Naive thymus-derived CD4-positive, alpha-beta T cell (primary cell): ENCODE measurements at regions not wholly inside any gene's neighbourhood (a gene's known extent, or its start where the extent isn't known, plus 50 kb on each side); places are given as distances from the start of the nearest gene placed in this dataset.

ENCODE experiments used
- ATAC-seq: fragments of 150-1000 bp; cut with Tn5 transposase; 2 replicates; pipeline ENCODE4 v1.10.0; 2021; ENCODE audit warnings: mild to moderate bottlenecking, moderate library complexity
- CTCF ChIA-PET: fragments of 350-600 bp; sonication (Branson Sonifier 250); formaldehyde crosslinking; loops from one replicate; lab custom pipeline; 2021; ENCODE audit warnings: antibody characterized with exemption; lab: Charles Lee
- POLR2A ChIA-PET: fragments of 350-600 bp; sonication (Branson Sonifier 250); formaldehyde crosslinking; loops from one replicate; lab custom pipeline; 2021; ENCODE audit warnings: antibody characterized with exemption, inconsistent platforms; lab: Charles Lee
- DNase-seq, 9 donors: peaks; one replicate each; pipeline versions ENCODE4 v3.0.0 to v3.0.0-alpha.2; 2020 to 2022; ENCODE audit warnings: mixed read lengths in 1 of 9
- H3K27ac ChIP-seq: one replicate; pipeline ENCODE4 v1.7.0; 2013; ENCODE audit warnings: mild to moderate bottlenecking, low read depth, low read length, moderate library complexity
- H3K27me3 ChIP-seq, 2 donors: one replicate each; pipeline ENCODE4 v1.7.0; 2013; ENCODE audit warnings: low read length in 2 of 2, mild to moderate bottlenecking in 2 of 2, moderate library complexity in 2 of 2; ENCODE audit not compliant: control insufficient read depth in 2 of 2, insufficient read depth in 2 of 2
- H3K36me3 ChIP-seq, 3 experiments: 1 replicate in 2 of 3; 2 replicates in 1 of 3; pipeline ENCODE4 v1.7.0; 2013; ENCODE audit warnings: low read length in 3 of 3, mild to moderate bottlenecking in 3 of 3, moderate library complexity in 1 of 3; ENCODE audit not compliant: insufficient read depth in 3 of 3, control insufficient read depth in 2 of 3
- H3K4me1 ChIP-seq, 2 donors: one replicate each; pipeline ENCODE4 v1.7.0; 2013; ENCODE audit warnings: low read length in 2 of 2, mild to moderate bottlenecking in 2 of 2, moderate library complexity in 1 of 2; ENCODE audit not compliant: control insufficient read depth in 2 of 2, insufficient read depth in 2 of 2
- H3K4me3 ChIP-seq: 2 replicates; pipeline ENCODE4 v1.7.0; 2013; ENCODE audit warnings: mild to moderate bottlenecking, low read length
- H3K9me3 ChIP-seq, 3 experiments: 1 replicate in 2 of 3; 2 replicates in 1 of 3; pipeline ENCODE4 v1.7.0; 2013; ENCODE audit warnings: low read length in 3 of 3; ENCODE audit not compliant: control insufficient read depth in 2 of 3
- H3K27ac Mint-ChIP-seq, 9 donors: one replicate each; pipeline ENCODE4 v1.8.0; 2020 to 2022; ENCODE audit warnings: mixed read lengths in 9 of 9, mild to moderate bottlenecking in 8 of 9, moderate library complexity in 5 of 9, inconsistent platforms in 2 of 9
- H3K27me3 Mint-ChIP-seq, 5 donors: one replicate each; pipeline ENCODE4 v1.8.0; 2021 to 2022; ENCODE audit warnings: mixed read lengths in 5 of 5, mild to moderate bottlenecking in 1 of 5
- H3K36me3 Mint-ChIP-seq, 5 donors: one replicate each; pipeline ENCODE4 v1.8.0; 2020 to 2022; ENCODE audit warnings: mixed read lengths in 5 of 5, mild to moderate bottlenecking in 3 of 5, inconsistent platforms in 1 of 5
- H3K4me1 Mint-ChIP-seq, 7 donors: one replicate each; pipeline ENCODE4 v1.8.0; 2020 to 2022; ENCODE audit warnings: mixed read lengths in 7 of 7, mild to moderate bottlenecking in 3 of 7, inconsistent platforms in 1 of 7
- H3K4me3 Mint-ChIP-seq, 10 donors: one replicate each; pipeline ENCODE4 v1.8.0; 2020 to 2022; ENCODE audit warnings: mild to moderate bottlenecking in 10 of 10, mixed read lengths in 10 of 10, moderate library complexity in 6 of 10, inconsistent platforms in 2 of 10
- H3K9me3 Mint-ChIP-seq, 11 donors: one replicate each; pipeline ENCODE4 v1.8.0; 2020 to 2022; ENCODE audit warnings: mixed read lengths in 11 of 11, mild to moderate bottlenecking in 4 of 11, inconsistent platforms in 1 of 11, moderate library complexity in 1 of 11
- intact Hi-C, 2 donors: fragments of 100-400 bp; cut with micrococcal nuclease; formaldehyde crosslinking; loops; one replicate each; pipeline ENCODE4 v1.15.1; 2023

DNA sequence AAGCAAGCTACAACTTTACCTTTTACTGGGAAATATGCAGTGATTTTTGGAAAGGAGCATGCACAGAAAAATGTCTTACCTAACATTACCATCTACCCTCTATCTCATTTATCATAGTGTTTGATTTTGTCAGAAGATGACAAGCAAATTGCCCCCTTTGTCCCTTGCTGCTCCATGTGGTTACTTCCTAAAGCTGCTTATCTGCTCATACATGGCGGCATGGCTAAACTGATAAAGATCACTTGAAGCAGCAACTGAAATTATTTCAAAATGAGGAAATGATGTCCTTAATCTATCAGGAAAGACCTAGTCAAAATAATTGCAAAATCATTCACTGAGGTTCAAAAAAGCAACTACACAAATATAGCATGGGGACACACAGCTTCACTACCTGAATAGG is 1198.5 kb upstream of the SORCS1 start:
- Mint-ChIP-seq H3K27ac (no peak overlapping the region), H3K27me3 (no peaks in the 10 kb centered on the region), H3K36me3 (no peaks in the 10 kb centered on the region), H3K4me1 (no peaks in the 10 kb centered on the region), H3K4me3 (no peak overlapping the region), H3K9me3 (peaks cover 0 to 14% (median 2%) of the 10 kb centered on the region in 11 donors)
- Histone ChIP-seq H3K27me3 (no peaks in the 10 kb centered on the region), H3K4me1 (no peaks in the 10 kb centered on the region), H3K9me3 (no peaks in the 10 kb centered on the region), H3K4me3 (no peak overlapping the region), H3K36me3 (no peaks in the 10 kb centered on the region), H3K27ac (no peak overlapping the region)
- DNase-seq (no peak), ATAC-seq (peak; percentile 46)
- POLR2A ChIA-PET: no interaction called here
- CTCF ChIA-PET: no interaction called here
- intact Hi-C loops: no loop called here

DNA sequence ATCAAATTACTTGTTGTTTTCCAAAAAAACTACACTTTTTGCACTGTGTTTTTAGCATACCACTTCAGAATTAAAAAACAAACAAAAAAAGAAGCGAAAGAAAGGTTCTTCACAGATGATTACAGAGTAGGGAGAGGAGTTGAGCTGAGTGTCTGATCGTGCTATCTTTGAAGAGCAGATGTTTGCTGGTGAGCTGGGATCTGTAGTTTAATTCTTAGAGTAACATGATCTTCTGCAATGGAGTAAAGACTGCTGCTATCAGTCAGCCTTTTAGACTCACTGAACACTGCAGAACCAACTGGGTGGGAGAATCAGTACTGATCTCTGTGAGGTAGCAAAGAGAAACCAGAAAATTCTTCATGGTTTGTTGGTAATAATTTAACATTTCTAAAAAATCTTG is 1197.8 kb upstream of the SORCS1 start:
- no peaks in the 10 kb centered on the region for H3K4me1 ChIP-seq
- intact Hi-C loops: no loop called here
- CTCF ChIA-PET: no interaction called here
- H3K9me3 Mint-ChIP-seq: peaks cover 0 to 14% (median 4%) of the 10 kb centered on the region in 11 donors
- H3K36me3 ChIP-seq: no peaks in the 10 kb centered on the region
- POLR2A ChIA-PET: no interaction called here
- H3K36me3 Mint-ChIP-seq: no peaks in the 10 kb centered on the region
- no peaks in the 10 kb centered on the region for H3K4me1 Mint-ChIP-seq
- no peak overlapping the region for H3K4me3 Mint-ChIP-seq
- no peaks in the 10 kb centered on the region for H3K27me3 Mint-ChIP-seq
- H3K9me3 ChIP-seq: no peaks in the 10 kb centered on the region
- ATAC-seq: no peak
- H3K27me3 ChIP-seq: no peaks in the 10 kb centered on the region
- no peak overlapping the region for H3K27ac ChIP-seq
- DNase-seq: no peak
- peak overlapping the region in 1 of 9 donors; percentile 17 for H3K27ac Mint-ChIP-seq
- no peak overlapping the region for H3K4me3 ChIP-seq

DNA sequence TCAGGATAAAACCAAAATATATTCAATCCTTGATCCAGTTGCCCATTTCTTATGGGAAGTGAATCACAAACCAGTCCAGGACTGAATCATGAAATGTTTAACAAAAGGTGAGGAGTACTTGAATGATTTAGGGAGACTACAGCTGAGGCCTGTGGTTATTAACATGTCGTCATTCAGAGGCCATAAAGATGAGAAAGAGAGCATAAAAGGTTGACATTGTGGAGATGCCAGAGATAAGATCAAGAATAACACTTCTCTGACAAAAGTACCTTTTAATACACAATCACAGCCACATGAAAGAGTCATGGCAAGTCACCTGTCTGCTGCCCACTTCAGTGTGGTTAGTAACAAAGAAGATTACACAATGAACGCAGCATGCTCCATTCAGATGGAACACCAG is 1195.7 kb upstream of the SORCS1 start:
- intact Hi-C loops: no loop called here
- H3K4me1 ChIP-seq: no peaks in the 10 kb centered on the region
- DNase-seq (no peak), ATAC-seq (no peak)
- ChIA-PET CTCF (no interaction called here), POLR2A (no interaction called here)
- H3K27me3 Mint-ChIP-seq: no peaks in the 10 kb centered on the region
- no peaks in the 10 kb centered on the region for H3K27me3 ChIP-seq
- no peak overlapping the region for H3K4me3 ChIP-seq
- no peaks in the 10 kb centered on the region for H3K4me1 Mint-ChIP-seq
- no peaks in the 10 kb centered on the region for H3K9me3 ChIP-seq
- no peaks in the 10 kb centered on the region for H3K36me3 Mint-ChIP-seq
- H3K9me3 Mint-ChIP-seq: peaks cover 0 to 18% (median 5%) of the 10 kb centered on the region in 11 donors
- H3K27ac ChIP-seq: no peak overlapping the region
- H3K4me3 Mint-ChIP-seq: no peak overlapping the region
- H3K27ac Mint-ChIP-seq: no peak overlapping the region
- no peaks in the 10 kb centered on the region for H3K36me3 ChIP-seq

- Mint-ChIP-seq H3K27me3 (no peaks in the 10 kb centered on the region), H3K36me3 (no peaks in the 10 kb centered on the region), H3K4me3 (no peak overlapping the region), H3K9me3 (peaks cover 0 to 18% (median 4%) of the 10 kb centered on the region in 11 donors), H3K27ac (no peak overlapping the region), H3K4me1 (no peaks in the 10 kb centered on the region)
- H3K27me3 ChIP-seq: no peaks in the 10 kb centered on the region
- ATAC-seq: no peak
- H3K36me3 ChIP-seq: no peaks in the 10 kb centered on the region
- intact Hi-C loops: no loop called here
- H3K27ac ChIP-seq: no peak overlapping the region
- CTCF ChIA-PET: no interaction called here
- H3K9me3 ChIP-seq: no peaks in the 10 kb centered on the region
- POLR2A ChIA-PET: no interaction called here
- no peak for DNase-seq
- no peak overlapping the region for H3K4me3 ChIP-seq
- no peaks in the 10 kb centered on the region for H3K4me1 ChIP-seq
These were observed 1194.4 kb upstream of the SORCS1 start for GRCh38 chr10:108358912-108359311.

GRCh38 chr10:108352771-108353170 is 1188.3 kb upstream of the SORCS1 start:
- Mint-ChIP-seq H3K9me3 (peaks cover 0 to 13% (median 9%) of the 10 kb centered on the region in 11 donors), H3K27me3 (no peaks in the 10 kb centered on the region), H3K36me3 (peaks cover 0 to 4% (median 0%) of the 10 kb centered on the region in 5 donors), H3K4me1 (no peaks in the 10 kb centered on the region), H3K27ac (no peak overlapping the region), H3K4me3 (no peak overlapping the region)
- no peaks in the 10 kb centered on the region for H3K27me3 ChIP-seq
- ATAC-seq: no peak
- ChIA-PET CTCF (no interaction called here), POLR2A (no interaction called here)
- intact Hi-C loops: no loop called here
- H3K4me3 ChIP-seq: no peak overlapping the region
- no peaks in the 10 kb centered on the region for H3K4me1 ChIP-seq
- no peak for DNase-seq
- no peak overlapping the region for H3K27ac ChIP-seq
- no peaks in the 10 kb centered on the region for H3K36me3 ChIP-seq
- no peaks in the 10 kb centered on the region for H3K9me3 ChIP-seq

GRCh38 chr10:108348215-108348614 is 1183.7 kb upstream of the SORCS1 start:
- Mint-ChIP-seq H3K27me3 (no peaks in the 10 kb centered on the region), H3K9me3 (peaks cover 0 to 13% (median 6%) of the 10 kb centered on the region in 11 donors), H3K27ac (no peak overlapping the region), H3K4me1 (no peaks in the 10 kb centered on the region), H3K36me3 (peaks cover 0 to 4% (median 0%) of the 10 kb centered on the region in 5 donors), H3K4me3 (no peak overlapping the region)
- H3K27ac ChIP-seq: no peak overlapping the region
- H3K36me3 ChIP-seq: no peaks in the 10 kb centered on the region
- no peak overlapping the region for H3K4me3 ChIP-seq
- H3K9me3 ChIP-seq: no peaks in the 10 kb centered on the region
- intact Hi-C loops: no loop called here
- POLR2A ChIA-PET: no interaction called here
- no peaks in the 10 kb centered on the region for H3K27me3 ChIP-seq
- no peak for ATAC-seq
- H3K4me1 ChIP-seq: no peaks in the 10 kb centered on the region
- CTCF ChIA-PET: no interaction called here
- no peak for DNase-seq

GRCh38 chr10:108346066-108346465 is 1181.6 kb upstream of the SORCS1 start:
- Mint-ChIP-seq H3K27ac (no peak overlapping the region), H3K4me1 (no peaks in the 10 kb centered on the region), H3K9me3 (peaks cover 0 to 13% (median 6%) of the 10 kb centered on the region in 11 donors), H3K36me3 (peaks cover 0 to 4% (median 0%) of the 10 kb centered on the region in 5 donors), H3K27me3 (no peaks in the 10 kb centered on the region), H3K4me3 (no peak overlapping the region)
- ChIA-PET CTCF (no interaction called here), POLR2A (no interaction called here)
- Histone ChIP-seq H3K27me3 (no peaks in the 10 kb centered on the region), H3K9me3 (no peaks in the 10 kb centered on the region), H3K4me1 (no peaks in the 10 kb centered on the region), H3K27ac (no peak overlapping the region), H3K4me3 (no peak overlapping the region), H3K36me3 (no peaks in the 10 kb centered on the region)
- intact Hi-C loops: no loop called here
- no peak for ATAC-seq
- no peak for DNase-seq
